Suprapubic skin (tissue), 4 donors: ENCODE measurements at regions not wholly inside any gene's neighbourhood (a gene's known extent, or its start where the extent isn't known, plus 50 kb on each side); places are given as distances from the start of the nearest gene placed in this dataset.

Experiments
- CTCF ChIP-seq, 2 donors: fragments of 200-600 bp in 1 of 2; fragments of 450-650 bp in 1 of 2; sonication (generic) in 1 of 2; IDR thresholded peaks; one replicate each; pipeline ENCODE4 v1.5.1; 2016 to 2019; ENCODE audit warnings: antibody characterized with exemption in 2 of 2, mild to moderate bottlenecking in 1 of 2, moderate library complexity in 1 of 2
- EP300 ChIP-seq: sonication (generic); formaldehyde crosslinking; IDR thresholded peaks from one replicate; pipeline ENCODE4 v1.6.1; 2017; ENCODE audit warnings: antibody characterized with exemption
- POLR2A ChIP-seq, 2 donors: fragments of 450-650 bp; IDR thresholded peaks; one replicate each; pipeline ENCODE4 v1.6.1; 2017; ENCODE audit warnings: antibody characterized with exemption in 2 of 2, mild to moderate bottlenecking in 2 of 2, moderate library complexity in 2 of 2
- POLR2AphosphoS5 ChIP-seq, 3 donors: sonication (generic); formaldehyde crosslinking; IDR thresholded peaks; one replicate each; pipeline ENCODE4 v1.6.1; 2017; ENCODE audit warnings: antibody characterized with exemption in 3 of 3

- no peak for TF ChIP-seq POLR2A (IDR thresholded peaks at IDR 0.05)
- TF ChIP-seq POLR2AphosphoS5 (IDR thresholded peaks at IDR 0.05): no peak
- no peak for TF ChIP-seq CTCF (IDR thresholded peaks at IDR 0.05)
- no peak for TF ChIP-seq EP300
These were observed 109.7 kb upstream of the NUDT7 start for GRCh38 chr16:77612596-77612995.
